ENCODE measurements at regions not wholly inside any gene's neighbourhood (a gene's known extent, or its start where the extent isn't known, plus 50 kb on each side); places are given as distances from the start of the nearest gene placed in this dataset.

- Histone ChIP-seq H3K27ac (ENCODE audit: low read length) (no peak overlapping the region), H3K79me2 (ENCODE audit: low read length) (no peaks in the 10 kb centered on the region), H3K9me2 (replicated peaks; ENCODE audit: insufficient read depth, low read length) (no peaks in the 10 kb centered on the region), H3K9me3 (replicated peaks; ENCODE audit: insufficient read depth, low read length) (no peaks in the 10 kb centered on the region), H3K4me3 (ENCODE audit: low read length) (no peak overlapping the region), H3K4me2 (ENCODE audit: low read depth, low read length) (no peak overlapping the region), H2AFZ (ENCODE audit: low read length) (no peak overlapping the region), H4K20me1 (ENCODE audit: insufficient read depth, low read length) (no peaks in the 10 kb centered on the region), H3K4me1 (ENCODE audit: low read length) (no peaks in the 10 kb centered on the region), H3K9ac (ENCODE audit: low read length) (no peak overlapping the region), H3K36me3 (replicated peaks; ENCODE audit: insufficient read depth, low read length) (no peaks in the 10 kb centered on the region), H3F3A (ENCODE audit: insufficient read depth, low read length) (no peaks in the 10 kb centered on the region), H3K27me3 (replicated peaks; ENCODE audit: insufficient read depth, low read length) (peaks cover 79% of the 10 kb centered on the region)
- TF ChIP-seq CTCF (IDR thresholded peaks at IDR 0.05; ENCODE audit: low read length) (no peak), EZH2phosphoT487 (IDR thresholded peaks at IDR 0.05; ENCODE audit: low read length) (no peak), EZH2 (optimal IDR thresholded peaks at IDR 0.05; ENCODE audit: low read depth, low read length) (no peak)
- DNase-seq = no peak
Observed at GRCh38 chr22:27535452-27535851, 266.1 kb downstream of the MN1 start.

DNA sequence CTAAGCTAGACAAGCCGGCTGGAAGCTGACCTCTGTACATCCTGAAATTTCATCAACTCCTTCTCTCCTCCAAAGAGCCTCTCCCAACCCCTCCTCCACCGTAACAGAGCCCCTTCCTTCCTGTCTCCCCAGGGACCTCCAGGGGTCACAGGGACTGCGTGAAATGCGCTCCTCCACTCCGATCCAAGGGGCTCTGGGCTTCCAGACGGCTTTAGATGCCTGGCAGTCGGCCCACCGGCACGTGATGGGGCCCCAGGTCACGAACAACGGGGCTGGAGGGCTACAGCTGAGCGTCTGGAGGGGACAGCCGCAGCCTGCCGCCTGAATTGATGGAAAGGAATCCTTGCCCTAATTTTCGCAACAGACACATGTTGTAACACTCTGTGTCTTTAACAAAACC, 264.1 kb downstream of the MN1 start:
- no peak overlapping the region for H3K4me2 ChIP-seq (ENCODE audit: low read depth, low read length)
- H3K79me2 ChIP-seq (ENCODE audit: low read length) = no peaks in the 10 kb centered on the region
- H3K4me3 ChIP-seq (ENCODE audit: low read length) = no peak overlapping the region
- peaks cover 92% of the 10 kb centered on the region for H3K27me3 ChIP-seq (replicated peaks; ENCODE audit: insufficient read depth, low read length)
- no peak for TF ChIP-seq CTCF (IDR thresholded peaks at IDR 0.05; ENCODE audit: low read length)
- no peak for TF ChIP-seq EZH2 (optimal IDR thresholded peaks at IDR 0.05; ENCODE audit: low read depth, low read length)
- no peak for TF ChIP-seq EZH2phosphoT487 (IDR thresholded peaks at IDR 0.05; ENCODE audit: low read length)
- H3K36me3 ChIP-seq (replicated peaks; ENCODE audit: insufficient read depth, low read length) = no peaks in the 10 kb centered on the region
- no peak overlapping the region for H3K27ac ChIP-seq (ENCODE audit: low read length)
- no peaks in the 10 kb centered on the region for H3F3A ChIP-seq (ENCODE audit: insufficient read depth, low read length)
- no peak overlapping the region for H3K9ac ChIP-seq (ENCODE audit: low read length)
- H2AFZ ChIP-seq (ENCODE audit: low read length) = no peak overlapping the region
- H3K9me3 ChIP-seq (replicated peaks; ENCODE audit: insufficient read depth, low read length) = no peaks in the 10 kb centered on the region
- H3K4me1 ChIP-seq (ENCODE audit: low read length) = no peaks in the 10 kb centered on the region
- no peaks in the 10 kb centered on the region for H3K9me2 ChIP-seq (replicated peaks; ENCODE audit: insufficient read depth, low read length)
- no peaks in the 10 kb centered on the region for H4K20me1 ChIP-seq (ENCODE audit: insufficient read depth, low read length)
- no peak for DNase-seq

GRCh38 chr22:27538666-27539065, 262.9 kb downstream of the MN1 start:
- TF ChIP-seq CTCF (IDR thresholded peaks at IDR 0.05; ENCODE audit: low read length) = no peak
- TF ChIP-seq EZH2 (optimal IDR thresholded peaks at IDR 0.05; ENCODE audit: low read depth, low read length) = no peak
- TF ChIP-seq EZH2phosphoT487 (IDR thresholded peaks at IDR 0.05; ENCODE audit: low read length) = no peak

More at GRCh38 chr22:27538666-27539065, 262.9 kb downstream of the MN1 start:
- Histone ChIP-seq H3K36me3 (replicated peaks; ENCODE audit: insufficient read depth, low read length) (no peaks in the 10 kb centered on the region), H3K27me3 (replicated peaks; ENCODE audit: insufficient read depth, low read length) (peaks cover 92% of the 10 kb centered on the region), H3K9me3 (replicated peaks; ENCODE audit: insufficient read depth, low read length) (no peaks in the 10 kb centered on the region), H2AFZ (ENCODE audit: low read length) (no peak overlapping the region), H3K79me2 (ENCODE audit: low read length) (no peaks in the 10 kb centered on the region), H3K4me1 (ENCODE audit: low read length) (no peaks in the 10 kb centered on the region), H3K9ac (ENCODE audit: low read length) (no peak overlapping the region), H4K20me1 (ENCODE audit: insufficient read depth, low read length) (no peaks in the 10 kb centered on the region), H3K27ac (ENCODE audit: low read length) (no peak overlapping the region), H3K4me3 (ENCODE audit: low read length) (no peak overlapping the region), H3K4me2 (ENCODE audit: low read depth, low read length) (no peak overlapping the region), H3F3A (ENCODE audit: insufficient read depth, low read length) (no peaks in the 10 kb centered on the region), H3K9me2 (replicated peaks; ENCODE audit: insufficient read depth, low read length) (no peaks in the 10 kb centered on the region)
- DNase-seq = no peak

Measured in MM.1S (cell line).